BE2C (cell line): ENCODE measurements at regions not wholly inside any gene's neighbourhood (a gene's known extent, or its start where the extent isn't known, plus 50 kb on each side); places are given as distances from the start of the nearest gene placed in this dataset.

Experiments used
- DNase-seq: peaks from one replicate; pipeline ENCODE4 v3.0.0-alpha.2; 2020
- H3K27me3 ChIP-seq: fragments of 250-450 bp; sonication (Bioruptor Pico); 2 replicates; pipeline ENCODE4 v1.5.1; 2020; ENCODE audit warnings: mild to moderate bottlenecking
- H3K36me3 ChIP-seq: fragments of 250-450 bp; sonication (Bioruptor Pico); 2 replicates; pipeline ENCODE4 v1.5.1; 2020; ENCODE audit warnings: mild to moderate bottlenecking
- H3K4me1 ChIP-seq: fragments of 250-450 bp; sonication (Bioruptor Pico); 2 replicates; pipeline ENCODE4 v1.5.1; 2020
- H3K4me3 ChIP-seq: 2 replicates; pipeline ENCODE4 v1.5.1; 2011; ENCODE audit warnings: low read depth, low read length
- H3K9me3 ChIP-seq: fragments of 250-450 bp; sonication (Bioruptor Pico); 2 replicates; pipeline ENCODE4 v1.5.1; 2020
- CTCF ChIP-seq: IDR thresholded peaks from 2 replicates; pipeline ENCODE4 v1.5.1; 2012; ENCODE audit warnings: mild to moderate bottlenecking, low read depth, low read length

GRCh38 chr20:51104960-51105920 is 82.3 kb upstream of the KCNG1 start:
- Histone ChIP-seq H3K27me3 (no peaks in the 10 kb centered on the region), H3K9me3 (no peaks in the 10 kb centered on the region), H3K4me3 (no peak overlapping the region), H3K36me3 (no peaks in the 10 kb centered on the region), H3K4me1 (no peaks in the 10 kb centered on the region)
- no peak for DNase-seq
- no peak for TF ChIP-seq CTCF

GRCh38 chr20:51100617-51101016 is 77.7 kb upstream of the KCNG1 start:
- DNase-seq: no peak
- Histone ChIP-seq H3K9me3 (no peaks in the 10 kb centered on the region), H3K4me3 (no peak overlapping the region), H3K4me1 (no peaks in the 10 kb centered on the region), H3K36me3 (no peaks in the 10 kb centered on the region), H3K27me3 (no peaks in the 10 kb centered on the region)
- no peak for TF ChIP-seq CTCF

GRCh38 chr20:51098284-51098810 is 75.4 kb upstream of the KCNG1 start:
- Histone ChIP-seq H3K4me1 (no peaks in the 10 kb centered on the region), H3K36me3 (no peaks in the 10 kb centered on the region), H3K9me3 (no peaks in the 10 kb centered on the region), H3K27me3 (no peaks in the 10 kb centered on the region), H3K4me3 (no peak overlapping the region)
- DNase-seq: no peak
- TF ChIP-seq CTCF: no peak

- H3K4me3 ChIP-seq: no peak overlapping the region
- H3K4me1 ChIP-seq: no peaks in the 10 kb centered on the region
- no peak for DNase-seq
- no peaks in the 10 kb centered on the region for H3K36me3 ChIP-seq
- H3K27me3 ChIP-seq: no peaks in the 10 kb centered on the region
- no peaks in the 10 kb centered on the region for H3K9me3 ChIP-seq
- no peak for TF ChIP-seq CTCF
Observed at GRCh38 chr20:51097351-51098120, 74.6 kb upstream of the KCNG1 start.

GRCh38 chr20:51096582-51097267 is 73.8 kb upstream of the KCNG1 start:
- Histone ChIP-seq H3K4me3 (no peak overlapping the region), H3K9me3 (no peaks in the 10 kb centered on the region), H3K4me1 (0 out of 2 replicates have a peak, but pooled peaks cover 2% of the 10 kb centered on the region), H3K36me3 (no peaks in the 10 kb centered on the region), H3K27me3 (no peaks in the 10 kb centered on the region)
- DNase-seq: no peak
- no peak for TF ChIP-seq CTCF
